ENCODE measurements at regions not wholly inside any gene's neighbourhood (a gene's known extent, or its start where the extent isn't known, plus 50 kb on each side); places are given as distances from the start of the nearest gene placed in this dataset.
"Not testable (repeated sequence)": the region's sequence is repeated elsewhere in the genome, so short reads cannot be mapped to it uniquely, and the experiment has no call there.

DNA sequence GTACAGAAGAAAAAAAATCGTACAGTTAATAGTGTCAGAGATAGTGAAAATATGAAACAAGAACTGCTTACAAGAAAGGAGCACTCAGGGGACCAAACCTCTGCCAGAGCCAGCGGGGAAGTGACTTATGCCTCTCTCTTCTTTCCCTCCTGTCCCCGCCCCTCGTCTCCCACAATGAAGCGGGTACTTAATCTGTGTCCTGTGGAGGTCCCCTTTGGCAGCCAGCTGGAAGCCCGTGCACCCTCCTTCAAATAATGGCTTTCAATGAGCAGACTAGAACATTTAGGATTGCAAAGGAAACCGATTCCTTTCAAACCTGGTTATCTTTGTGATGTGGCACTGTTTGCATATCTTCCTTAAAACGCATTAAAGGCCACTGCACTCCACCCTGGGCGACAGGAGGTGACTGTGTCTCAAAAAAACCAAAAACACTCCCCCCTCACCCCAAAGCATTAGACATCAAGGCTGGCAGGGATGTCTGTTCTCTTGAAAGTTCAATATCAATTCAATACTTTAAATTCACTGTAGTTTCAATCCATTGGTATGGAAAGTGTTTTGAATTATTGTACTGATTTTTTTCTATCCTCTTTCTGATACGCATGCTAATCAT, 51.7 kb downstream of the PPIAL4C start:
- not testable (repeated sequence) for H3K9ac ChIP-seq (ENCODE audit: low read depth, low read length); H3K4me1 ChIP-seq (ENCODE audit: insufficient read depth, low read length); H3K27me3 ChIP-seq (ENCODE audit: insufficient read depth, low read length); H3K4me3 ChIP-seq (ENCODE audit: low read length); H3K36me3 ChIP-seq (ENCODE audit: insufficient read depth, low read length); H3K9me3 ChIP-seq (ENCODE audit: insufficient read depth, low read depth, low read length)
- 17% methylated on average over 1 of the region's 10 CpGs for WGBS
- peak overlapping the region; percentile 33; the same call in 1 of the 2 replicates for H3K27ac ChIP-seq (ENCODE audit: low read depth, low read length)

DNA sequence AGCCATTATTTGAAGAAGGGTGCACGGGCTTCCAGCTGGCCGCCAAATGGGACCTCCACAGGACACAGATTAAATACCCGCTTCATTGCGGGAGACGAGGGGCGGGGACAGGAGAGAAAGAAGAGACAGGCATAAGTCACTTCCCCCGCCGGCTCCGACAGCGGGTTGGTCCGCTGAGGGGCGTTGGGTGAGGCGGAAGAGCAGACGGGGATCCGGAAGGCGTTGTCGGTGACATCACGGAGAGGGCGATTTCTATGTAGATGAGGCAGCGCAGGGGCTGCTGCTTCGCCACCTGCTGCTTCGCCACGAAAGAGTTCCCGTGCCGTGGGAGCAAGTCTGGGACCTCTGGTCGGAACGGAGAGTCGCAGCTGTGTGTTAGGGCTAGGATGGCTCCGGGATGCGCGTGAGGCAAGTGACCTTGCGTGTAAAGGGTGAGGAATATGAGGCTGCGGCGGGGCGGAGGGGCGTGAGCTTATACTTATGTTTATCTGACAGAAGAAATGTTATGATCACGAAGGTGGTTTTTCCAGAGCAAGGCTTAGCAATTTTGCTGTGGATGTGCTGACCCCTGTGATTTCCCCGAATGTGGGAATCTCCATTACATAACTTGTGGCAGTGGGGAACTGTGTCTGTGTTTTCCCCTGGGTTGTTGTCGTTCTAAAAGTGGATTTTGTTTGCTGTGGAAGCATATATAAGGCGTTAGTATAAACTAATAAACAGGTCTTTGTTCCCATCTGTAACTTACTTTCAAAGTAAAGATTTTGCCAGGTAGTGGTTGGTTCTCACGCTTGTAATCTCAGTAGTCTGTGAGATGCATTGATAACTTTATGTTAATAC, 52.9 kb downstream of the PPIAL4C start:
- not testable (repeated sequence) for H3K27me3 ChIP-seq (ENCODE audit: insufficient read depth, low read length); H3K4me1 ChIP-seq (ENCODE audit: insufficient read depth, low read length); H3K9me3 ChIP-seq (ENCODE audit: insufficient read depth, low read depth, low read length); H3K36me3 ChIP-seq (ENCODE audit: insufficient read depth, low read length)
- Histone ChIP-seq H3K4me3 (ENCODE audit: low read length) (peak overlapping the region; percentile 58), H3K9ac (ENCODE audit: low read depth, low read length) (peak overlapping the region; percentile 94), H3K27ac (ENCODE audit: low read depth, low read length) (peak overlapping the region; percentile 96)
- under 1% methylated on average over 36 of the region's 41 CpGs for WGBS

DNA sequence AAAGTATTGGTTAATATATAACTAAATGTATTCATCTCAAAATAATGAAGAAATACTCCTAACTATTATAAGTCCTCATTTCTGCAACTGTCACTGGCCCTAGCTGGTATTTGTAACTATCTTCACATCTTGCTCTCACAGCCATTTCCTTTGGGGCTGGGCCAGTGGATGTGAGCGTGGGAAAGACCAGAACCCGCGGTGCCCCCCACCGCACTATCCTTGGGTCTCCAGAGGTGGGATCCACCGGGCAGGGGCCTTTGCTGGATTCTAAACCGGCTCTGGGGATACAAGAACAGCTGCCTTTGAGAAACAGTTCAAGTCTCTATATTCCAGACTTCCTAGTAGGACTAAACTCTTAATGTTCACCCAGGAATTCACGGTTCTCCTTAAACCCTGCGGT, 54.8 kb downstream of the PPIAL4C start:
- H3K9me3 ChIP-seq (ENCODE audit: insufficient read depth, low read depth, low read length); H3K27me3 ChIP-seq (ENCODE audit: insufficient read depth, low read length); H3K4me1 ChIP-seq (ENCODE audit: insufficient read depth, low read length); H3K4me3 ChIP-seq (ENCODE audit: low read length); H3K36me3 ChIP-seq (ENCODE audit: insufficient read depth, low read length); H3K9ac ChIP-seq (ENCODE audit: low read depth, low read length); H3K27ac ChIP-seq (ENCODE audit: low read depth, low read length): not testable (repeated sequence)
- WGBS: 96% methylated on average over 8 of the region's 8 CpGs

DNA sequence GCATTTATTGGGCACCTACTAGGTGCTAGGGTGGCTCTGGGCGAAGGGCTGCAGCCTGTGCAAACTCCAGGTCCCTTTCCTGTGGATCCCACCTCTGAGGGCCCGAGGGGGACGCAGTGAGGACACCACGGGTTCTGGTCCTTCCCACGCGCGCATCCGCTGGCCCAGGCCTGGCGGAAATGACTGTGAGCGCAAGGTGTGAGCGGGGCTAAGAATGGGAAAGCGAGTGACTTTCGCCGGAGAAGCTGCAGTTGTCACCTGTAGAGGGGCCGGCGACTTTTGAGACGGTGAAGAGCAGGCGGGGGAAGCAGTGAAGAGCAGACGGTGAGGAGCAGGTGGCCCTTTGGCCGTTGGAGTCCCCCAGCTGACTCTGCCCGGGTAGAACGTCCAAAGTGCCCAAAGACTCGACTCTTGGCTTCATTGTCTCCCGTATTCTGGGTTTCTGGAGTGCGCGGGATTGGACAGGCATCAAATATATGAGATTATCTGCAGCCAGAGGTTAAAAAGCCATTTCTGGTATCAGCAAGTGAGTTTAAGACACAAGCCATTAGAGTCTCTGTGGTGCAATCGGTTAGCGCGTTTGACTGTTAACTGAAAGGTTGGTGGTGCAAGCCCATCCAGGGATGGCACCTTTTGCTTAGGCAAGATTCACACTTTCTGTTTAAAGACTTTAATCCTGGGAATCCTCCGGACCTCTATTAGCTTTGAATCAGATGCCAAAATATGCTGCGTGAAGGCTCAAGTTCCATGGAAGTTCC, 55.4 kb downstream of the PPIAL4C start:
- 96% methylated on average over 22 of the region's 31 CpGs for WGBS
- H3K27ac ChIP-seq (ENCODE audit: low read depth, low read length): not testable (repeated sequence)

DNA sequence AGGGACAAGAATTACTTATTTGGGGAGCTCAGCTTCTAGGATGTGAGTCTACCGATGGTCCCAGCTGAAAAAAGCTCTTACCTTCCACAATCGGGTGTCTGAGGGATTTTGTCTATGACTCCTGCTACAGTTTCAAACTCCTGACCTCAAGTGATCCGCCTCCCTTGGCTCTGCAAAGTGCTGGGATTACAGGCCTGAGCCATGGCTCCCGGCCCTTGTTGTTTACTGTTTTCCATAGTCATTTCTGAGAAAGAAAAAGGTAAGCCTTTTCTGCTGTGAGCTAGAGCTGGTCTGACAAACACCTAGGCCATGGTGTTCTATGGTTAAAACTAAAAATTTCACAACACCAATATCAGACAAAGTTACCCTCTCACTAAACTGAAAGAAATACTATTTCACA, 57.5 kb downstream of the PPIAL4C start:
- not testable (repeated sequence) for H3K4me3 ChIP-seq (ENCODE audit: low read length); H3K27me3 ChIP-seq (ENCODE audit: insufficient read depth, low read length); H3K9me3 ChIP-seq (ENCODE audit: insufficient read depth, low read depth, low read length); H3K36me3 ChIP-seq (ENCODE audit: insufficient read depth, low read length); H3K4me1 ChIP-seq (ENCODE audit: insufficient read depth, low read length); H3K27ac ChIP-seq (ENCODE audit: low read depth, low read length); H3K9ac ChIP-seq (ENCODE audit: low read depth, low read length)
- WGBS: 85% methylated on average over 4 of the region's 4 CpGs

More for the DNA sequence above, 55.4 kb downstream of the PPIAL4C start:
- not testable (repeated sequence) for H3K27me3 ChIP-seq (ENCODE audit: insufficient read depth, low read length); H3K4me3 ChIP-seq (ENCODE audit: low read length); H3K36me3 ChIP-seq (ENCODE audit: insufficient read depth, low read length); H3K9ac ChIP-seq (ENCODE audit: low read depth, low read length); H3K4me1 ChIP-seq (ENCODE audit: insufficient read depth, low read length); H3K9me3 ChIP-seq (ENCODE audit: insufficient read depth, low read depth, low read length)

DNA sequence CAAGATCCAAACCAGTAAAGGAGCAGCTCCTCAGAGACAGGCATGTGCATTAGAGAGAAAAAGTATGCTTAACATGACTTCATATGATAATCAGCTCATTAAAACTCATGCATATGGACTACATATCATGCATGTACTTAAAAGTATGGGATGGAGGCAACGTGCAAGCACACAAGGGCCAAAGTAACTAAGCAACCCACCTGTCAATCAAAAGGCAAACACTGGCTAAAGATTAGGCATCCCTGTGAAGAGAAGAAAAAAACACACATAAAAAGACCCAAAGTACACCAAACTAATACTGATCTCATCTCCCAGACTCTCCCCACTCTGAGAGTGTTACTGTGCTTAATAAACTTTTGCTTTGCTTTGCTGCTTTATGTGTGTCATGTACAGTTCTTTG, 61.2 kb downstream of the PPIAL4C start:
- H3K4me1 ChIP-seq (ENCODE audit: insufficient read depth, low read length); H3K9me3 ChIP-seq (ENCODE audit: insufficient read depth, low read depth, low read length); H3K27me3 ChIP-seq (ENCODE audit: insufficient read depth, low read length); H3K9ac ChIP-seq (ENCODE audit: low read depth, low read length); H3K27ac ChIP-seq (ENCODE audit: low read depth, low read length); H3K36me3 ChIP-seq (ENCODE audit: insufficient read depth, low read length); H3K4me3 ChIP-seq (ENCODE audit: low read length): not testable (repeated sequence)
- no CpG with 5 or more reads among the region's 1 CpG for WGBS

DNA sequence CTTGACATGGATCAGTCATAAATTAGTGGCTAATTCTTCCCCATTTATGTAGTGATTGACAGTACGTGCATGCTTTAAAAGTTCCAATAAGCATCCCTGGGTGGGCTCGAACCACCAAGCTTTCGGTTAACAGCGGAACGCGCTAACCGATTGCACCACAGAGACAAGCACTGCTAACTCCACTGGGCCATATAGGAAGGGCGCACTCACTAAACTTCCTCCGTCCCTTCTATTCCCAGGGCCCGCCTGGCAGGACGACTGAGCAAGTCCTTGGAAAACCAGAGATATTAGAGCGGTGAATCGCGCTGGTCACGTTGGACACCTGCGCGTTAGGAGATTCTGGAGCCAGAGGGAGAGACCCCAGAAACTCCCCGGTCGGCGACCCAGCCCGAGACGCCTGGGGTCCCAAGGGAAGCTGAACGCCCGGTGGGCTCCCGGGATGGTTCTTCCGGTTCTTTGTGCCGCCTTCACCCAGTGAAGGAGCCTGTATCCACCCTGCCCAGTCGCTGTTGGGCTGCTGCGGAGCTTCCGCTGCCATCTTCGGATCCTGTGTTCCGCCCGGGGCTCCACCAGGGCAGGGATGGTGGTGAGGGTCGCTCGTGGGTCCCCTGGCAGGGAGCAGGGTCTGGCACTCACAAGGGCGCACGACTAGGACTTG, 62.8 kb downstream of the PPIAL4C start:
- H3K9ac ChIP-seq (ENCODE audit: low read depth, low read length); H3K36me3 ChIP-seq (ENCODE audit: insufficient read depth, low read length); H3K27ac ChIP-seq (ENCODE audit: low read depth, low read length); H3K4me1 ChIP-seq (ENCODE audit: insufficient read depth, low read length); H3K27me3 ChIP-seq (ENCODE audit: insufficient read depth, low read length); H3K9me3 ChIP-seq (ENCODE audit: insufficient read depth, low read depth, low read length): not testable (repeated sequence)
- H3K4me3 ChIP-seq (ENCODE audit: low read length): peak overlapping the region; percentile 54
- WGBS: 74% methylated on average over 15 of the region's 37 CpGs

DNA sequence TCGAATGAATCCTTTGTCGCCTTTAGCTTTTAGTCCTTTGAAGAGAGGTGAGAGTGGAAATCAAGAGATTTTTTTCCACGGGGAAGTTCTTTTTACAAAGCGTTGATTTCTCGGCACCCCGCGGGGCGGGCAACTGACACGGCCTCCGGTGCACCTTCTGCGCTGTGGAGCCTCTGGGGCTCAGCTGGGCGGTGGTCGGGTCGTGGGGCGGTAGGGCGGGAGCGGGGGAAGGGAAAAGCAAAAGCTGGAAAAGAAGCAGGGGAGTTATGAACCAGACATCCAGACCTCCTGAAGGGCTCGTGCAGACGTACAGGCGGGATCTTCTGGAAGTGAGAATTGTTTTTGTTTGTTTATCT, 63.3 kb downstream of the PPIAL4C start:
- not testable (repeated sequence) for H3K9me3 ChIP-seq (ENCODE audit: insufficient read depth, low read depth, low read length); H3K4me1 ChIP-seq (ENCODE audit: insufficient read depth, low read length); H3K27me3 ChIP-seq (ENCODE audit: insufficient read depth, low read length); H3K36me3 ChIP-seq (ENCODE audit: insufficient read depth, low read length); H3K27ac ChIP-seq (ENCODE audit: low read depth, low read length); H3K9ac ChIP-seq (ENCODE audit: low read depth, low read length)
- WGBS: 70% methylated on average over 12 of the region's 20 CpGs
- peak overlapping the region; percentile 54 for H3K4me3 ChIP-seq (ENCODE audit: low read length)

DNA sequence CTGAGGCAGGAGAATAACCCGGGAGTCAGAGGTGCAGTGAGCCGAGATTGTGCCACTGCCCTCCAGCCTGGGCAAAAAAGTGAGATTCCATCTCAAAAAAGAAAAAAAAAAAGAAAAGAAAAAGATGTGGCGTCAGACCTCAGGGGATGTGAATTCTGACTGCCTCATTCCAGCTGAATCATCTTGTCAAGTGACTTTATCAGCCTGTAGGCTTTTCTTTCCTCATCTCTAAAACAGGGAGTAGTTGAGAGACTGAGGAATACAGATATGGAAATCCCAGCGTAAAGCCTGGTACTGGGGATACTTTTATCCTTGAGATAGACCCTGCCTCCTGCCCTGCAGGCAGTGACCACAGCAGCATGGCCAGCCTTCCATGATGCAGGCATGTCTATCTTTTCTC, 74.1 kb downstream of the PPIAL4C start:
- H3K27ac ChIP-seq (ENCODE audit: low read depth, low read length); H3K9ac ChIP-seq (ENCODE audit: low read depth, low read length); H3K4me1 ChIP-seq (ENCODE audit: insufficient read depth, low read length); H3K36me3 ChIP-seq (ENCODE audit: insufficient read depth, low read length); H3K9me3 ChIP-seq (ENCODE audit: insufficient read depth, low read depth, low read length); H3K27me3 ChIP-seq (ENCODE audit: insufficient read depth, low read length); H3K4me3 ChIP-seq (ENCODE audit: low read length): not testable (repeated sequence)
- WGBS: 91% methylated on average over 4 of the region's 4 CpGs

DNA sequence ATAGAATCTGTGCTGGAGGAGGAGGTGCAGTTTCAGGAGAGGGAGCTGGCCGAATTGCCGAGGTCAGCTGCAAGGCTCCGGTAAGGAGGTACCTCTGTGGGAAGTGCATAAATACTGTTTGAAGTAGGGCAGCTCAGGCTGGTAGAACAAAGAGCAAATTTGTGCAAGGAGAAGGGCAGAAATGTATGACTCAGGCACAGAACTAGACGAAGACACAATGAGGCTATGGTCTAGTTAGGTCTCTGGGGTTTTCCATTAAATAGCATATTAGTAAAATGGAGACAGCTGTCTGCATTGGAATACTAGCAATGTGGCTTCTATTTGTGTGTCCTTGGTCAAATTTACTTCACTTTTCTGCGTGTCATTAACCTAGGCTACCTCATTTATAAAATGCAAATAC, 74.5 kb downstream of the PPIAL4C start:
- H3K36me3 ChIP-seq (ENCODE audit: insufficient read depth, low read length); H3K4me1 ChIP-seq (ENCODE audit: insufficient read depth, low read length); H3K4me3 ChIP-seq (ENCODE audit: low read length); H3K9me3 ChIP-seq (ENCODE audit: insufficient read depth, low read depth, low read length); H3K9ac ChIP-seq (ENCODE audit: low read depth, low read length); H3K27ac ChIP-seq (ENCODE audit: low read depth, low read length); H3K27me3 ChIP-seq (ENCODE audit: insufficient read depth, low read length): not testable (repeated sequence)
- WGBS: 92% methylated on average over 1 of the region's 5 CpGs

DNA sequence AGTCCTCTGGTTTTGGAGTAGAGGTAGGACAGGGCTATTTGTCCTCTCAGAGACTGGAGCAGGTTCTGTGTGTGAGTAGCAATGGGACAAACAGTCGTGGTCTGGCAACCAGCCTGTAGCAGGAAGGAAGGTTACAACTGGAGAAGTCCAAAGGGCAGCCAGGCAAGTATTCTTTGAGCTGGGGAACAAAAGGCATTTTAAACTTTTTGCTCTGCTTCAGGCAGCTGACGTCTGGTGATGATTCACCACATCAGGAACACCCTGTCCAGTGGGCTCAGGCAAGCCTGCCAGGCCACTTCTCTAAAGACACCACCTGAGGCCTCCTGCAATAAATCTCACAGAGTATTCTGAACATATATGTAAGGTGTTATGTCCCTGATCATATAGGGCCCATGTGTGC, 81.0 kb downstream of the PPIAL4C start:
- H3K4me3 ChIP-seq (ENCODE audit: low read length); H3K4me1 ChIP-seq (ENCODE audit: insufficient read depth, low read length); H3K36me3 ChIP-seq (ENCODE audit: insufficient read depth, low read length); H3K27ac ChIP-seq (ENCODE audit: low read depth, low read length); H3K27me3 ChIP-seq (ENCODE audit: insufficient read depth, low read length); H3K9ac ChIP-seq (ENCODE audit: low read depth, low read length); H3K9me3 ChIP-seq (ENCODE audit: insufficient read depth, low read depth, low read length): not testable (repeated sequence)
- WGBS: no CpG with 5 or more reads among the region's 2 CpGs

Measured in HUES64 (cell line).